ENCODE measurements at regions not wholly inside any gene's neighbourhood (a gene's known extent, or its start where the extent isn't known, plus 50 kb on each side); places are given as distances from the start of the nearest gene placed in this dataset.

- ChIA-PET POLR2A (no interaction called here), CTCF (no interaction called here)
- Histone ChIP-seq H3K4me1 (no peaks in the 10 kb centered on the region), H3K4me3 (ENCODE audit: low read depth, low read length) (no peak overlapping the region), H3K36me3 (ENCODE audit: control insufficient read depth, insufficient read depth, low read length) (no peaks in the 10 kb centered on the region), H3K27me3 (replicated peaks; ENCODE audit: control insufficient read depth, insufficient read depth, low read length) (no peaks in the 10 kb centered on the region), H3K9me3 (no peaks in the 10 kb centered on the region)
- no peak for TF ChIP-seq CTCF (IDR thresholded peaks at IDR 0.05; ENCODE audit: insufficient read depth in 1 of 2, low read depth in 1 of 2, low read length in 1 of 2, severe bottlenecking in 1 of 2, unreplicated experiment in 1 of 2)
- no peak for DNase-seq
- no peaks in the 10 kb centered on the region for H3K27me3 Mint-ChIP-seq (ENCODE audit: insufficient read depth, unreplicated experiment)
- H3K9me3 Mint-ChIP-seq (ENCODE audit: unreplicated experiment): no peaks in the 10 kb centered on the region
- intact Hi-C loops (cut with micrococcal nuclease; ENCODE audit: unreplicated experiment): no loop called here
- no peaks in the 10 kb centered on the region for H3K4me1 Mint-ChIP-seq (ENCODE audit: low read depth, unreplicated experiment)
- H3K4me3 Mint-ChIP-seq (ENCODE audit: unreplicated experiment): no peak overlapping the region
- H3K27ac Mint-ChIP-seq (ENCODE audit: unreplicated experiment): no peak overlapping the region
- BruUV-seq (replicated peaks): no TSS peak
- no peaks in the 10 kb centered on the region for H3K36me3 Mint-ChIP-seq (ENCODE audit: insufficient read depth, unreplicated experiment)
Measured at GRCh38 chr3:124489506-124489905, 240.7 kb upstream of the UMPS start.

- H3K4me1 Mint-ChIP-seq (ENCODE audit: low read depth, unreplicated experiment): no peaks in the 10 kb centered on the region
- no peak overlapping the region for H3K27ac Mint-ChIP-seq (ENCODE audit: unreplicated experiment)
- Histone ChIP-seq H3K36me3 (ENCODE audit: control insufficient read depth, insufficient read depth, low read length) (no peaks in the 10 kb centered on the region), H3K4me1 (no peaks in the 10 kb centered on the region), H3K27me3 (replicated peaks; ENCODE audit: control insufficient read depth, insufficient read depth, low read length) (no peaks in the 10 kb centered on the region), H3K9me3 (no peaks in the 10 kb centered on the region), H3K4me3 (ENCODE audit: low read depth, low read length) (no peak overlapping the region)
- CTCF ChIA-PET: interaction anchor here (0.5 kb wide), 1 partner anchor 58 kb away, joined by 5 read pairs; no protein-coding TSS in a partner anchor
- no TSS peak for BruUV-seq (replicated peaks)
- H3K36me3 Mint-ChIP-seq (ENCODE audit: insufficient read depth, unreplicated experiment): no peaks in the 10 kb centered on the region
- intact Hi-C loops (cut with micrococcal nuclease; ENCODE audit: unreplicated experiment): no loop called here
- no peak for DNase-seq
- no peaks in the 10 kb centered on the region for H3K9me3 Mint-ChIP-seq (ENCODE audit: unreplicated experiment)
- no peaks in the 10 kb centered on the region for H3K27me3 Mint-ChIP-seq (ENCODE audit: insufficient read depth, unreplicated experiment)
- no peak overlapping the region for H3K4me3 Mint-ChIP-seq (ENCODE audit: unreplicated experiment)
- POLR2A ChIA-PET: no interaction called here
- TF ChIP-seq CTCF (IDR thresholded peaks at IDR 0.05; ENCODE audit: insufficient read depth in 1 of 2, low read depth in 1 of 2, low read length in 1 of 2, severe bottlenecking in 1 of 2, unreplicated experiment in 1 of 2): no peak
Measured at GRCh38 chr3:124491098-124491497, 239.2 kb upstream of the UMPS start.

GRCh38 chr3:124491875-124492274 is 238.4 kb upstream of the UMPS start:
- Histone ChIP-seq H3K36me3 (ENCODE audit: control insufficient read depth, insufficient read depth, low read length) (no peaks in the 10 kb centered on the region), H3K4me3 (ENCODE audit: low read depth, low read length) (no peak overlapping the region), H3K9me3 (no peaks in the 10 kb centered on the region), H3K4me1 (no peaks in the 10 kb centered on the region), H3K27me3 (replicated peaks; ENCODE audit: control insufficient read depth, insufficient read depth, low read length) (no peaks in the 10 kb centered on the region)
- Mint-ChIP-seq H3K27me3 (ENCODE audit: insufficient read depth, unreplicated experiment) (no peaks in the 10 kb centered on the region), H3K27ac (ENCODE audit: unreplicated experiment) (no peak overlapping the region), H3K4me1 (ENCODE audit: low read depth, unreplicated experiment) (no peaks in the 10 kb centered on the region), H3K9me3 (ENCODE audit: unreplicated experiment) (no peaks in the 10 kb centered on the region), H3K4me3 (ENCODE audit: unreplicated experiment) (no peak overlapping the region), H3K36me3 (ENCODE audit: insufficient read depth, unreplicated experiment) (no peaks in the 10 kb centered on the region)
- no peak for DNase-seq
- POLR2A ChIA-PET: no interaction called here
- no peak for TF ChIP-seq CTCF (IDR thresholded peaks at IDR 0.05; ENCODE audit: insufficient read depth in 1 of 2, low read depth in 1 of 2, low read length in 1 of 2, severe bottlenecking in 1 of 2, unreplicated experiment in 1 of 2)
- CTCF ChIA-PET: interaction anchor here (0.5 kb wide), 1 partner anchor 38 kb away, joined by 3 read pairs; no protein-coding TSS in a partner anchor
- intact Hi-C loops (cut with micrococcal nuclease; ENCODE audit: unreplicated experiment): loop anchor here (2.0 kb wide), 1 partner anchor 69 kb away; no protein-coding TSS in a partner anchor
- BruUV-seq (replicated peaks): no TSS peak
